Peyer's patch (tissue), 4 donors: ENCODE measurements at regions not wholly inside any gene's neighbourhood (a gene's known extent, or its start where the extent isn't known, plus 50 kb on each side); places are given as distances from the start of the nearest gene placed in this dataset.

ENCODE experiments used
- DNase-seq, 3 donors: peaks; one replicate each; pipeline ENCODE4 v3.0.0-alpha.2; 2017 to 2019
- H3K27ac ChIP-seq, 4 donors: fragments of 200-600 bp; sonication (generic); one replicate each; pipeline ENCODE4 v1.5.1; 2016 to 2019
- H3K27me3 ChIP-seq, 2 donors: fragments of 200-600 bp; sonication (generic); one replicate each; pipeline ENCODE4 v1.5.1; 2019
- H3K36me3 ChIP-seq, 3 donors: fragments of 200-600 bp; sonication (generic); one replicate each; pipeline ENCODE4 v1.5.1; 2016 to 2019
- H3K4me1 ChIP-seq, 4 donors: fragments of 200-600 bp; sonication (generic); one replicate each; pipeline ENCODE4 v1.5.1; 2016 to 2019
- H3K4me3 ChIP-seq, 4 donors: fragments of 200-600 bp; sonication (generic); 1 replicate in 3 of 4; 2 replicates in 1 of 4; pipeline ENCODE4 v1.5.1; 2016 to 2019; ENCODE audit warnings: mild to moderate bottlenecking in 1 of 4
- H3K9me3 ChIP-seq, 4 donors: fragments of 200-600 bp; sonication (generic); one replicate each; pipeline ENCODE4 v1.5.1; 2016 to 2019; ENCODE audit warnings: mild to moderate bottlenecking in 1 of 4
- CTCF ChIP-seq, 6 experiments: fragments of 450-650 bp in 4 of 6; fragments of 200-600 bp in 2 of 6; sonication (generic) in 1 of 6; IDR thresholded peaks; one replicate each; pipeline ENCODE4 v1.5.1; 2017 to 2019; ENCODE audit warnings: antibody characterized with exemption in 6 of 6, mild to moderate bottlenecking in 3 of 6, moderate library complexity in 1 of 6
- POLR2A ChIP-seq, 2 donors: fragments of 450-650 bp; IDR thresholded peaks; one replicate each; pipeline ENCODE4 v1.5.1; 2017; ENCODE audit warnings: antibody characterized with exemption in 2 of 2, mild to moderate bottlenecking in 2 of 2, moderate library complexity in 2 of 2

- Histone ChIP-seq H3K4me3 (no peak overlapping the region), H3K36me3 (no peaks in the 10 kb centered on the region), H3K4me1 (no peaks in the 10 kb centered on the region), H3K9me3 (peaks cover 0 to 4% (median 0%) of the 10 kb centered on the region in 4 donors), H3K27me3 (no peaks in the 10 kb centered on the region), H3K27ac (no peak overlapping the region)
- DNase-seq: no peak
- TF ChIP-seq POLR2A (IDR thresholded peaks at IDR 0.05): no peak
- TF ChIP-seq CTCF (IDR thresholded peaks at IDR 0.05): no peak
Measured at GRCh38 chr15:100803171-100803440, 76.5 kb upstream of the ALDH1A3 start.

GRCh38 chr15:100806157-100806556 is 73.5 kb upstream of the ALDH1A3 start:
- Histone ChIP-seq H3K4me1 (no peaks in the 10 kb centered on the region), H3K4me3 (no peak overlapping the region), H3K27ac (no peak overlapping the region), H3K27me3 (no peaks in the 10 kb centered on the region), H3K9me3 (peaks cover 0 to 4% (median 0%) of the 10 kb centered on the region in 4 donors), H3K36me3 (no peaks in the 10 kb centered on the region)
- DNase-seq: no peak
- TF ChIP-seq CTCF (IDR thresholded peaks at IDR 0.05) (no peak), POLR2A (IDR thresholded peaks at IDR 0.05) (no peak)

DNA sequence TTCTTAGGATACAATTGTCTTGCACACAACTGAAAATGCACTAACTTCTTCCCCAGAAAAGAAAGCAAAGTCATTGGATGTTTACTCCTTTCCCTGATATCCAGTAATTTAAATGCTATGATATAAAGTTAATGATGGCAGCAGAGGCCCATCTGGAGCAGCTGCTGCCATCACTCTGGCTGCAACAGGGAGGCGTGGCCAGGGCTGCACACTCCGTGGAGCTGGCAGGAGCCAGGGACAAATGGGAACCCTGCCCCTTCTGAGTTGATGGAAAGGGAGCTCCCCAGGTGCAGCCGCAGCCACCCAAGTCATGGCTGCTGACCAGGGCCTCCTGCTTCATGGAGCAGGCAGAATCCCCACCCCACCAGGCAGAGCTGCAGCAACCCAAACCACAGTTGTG is 72.6 kb upstream of the ALDH1A3 start:
- no peaks in the 10 kb centered on the region for H3K27me3 ChIP-seq
- TF ChIP-seq POLR2A (IDR thresholded peaks at IDR 0.05): no peak
- TF ChIP-seq CTCF (IDR thresholded peaks at IDR 0.05): no peak
- H3K27ac ChIP-seq: no peak overlapping the region
- no peaks in the 10 kb centered on the region for H3K4me1 ChIP-seq
- no peaks in the 10 kb centered on the region for H3K36me3 ChIP-seq
- H3K4me3 ChIP-seq: no peak overlapping the region
- no peak for DNase-seq
- H3K9me3 ChIP-seq: peaks cover 0 to 4% (median 0%) of the 10 kb centered on the region in 4 donors

DNA sequence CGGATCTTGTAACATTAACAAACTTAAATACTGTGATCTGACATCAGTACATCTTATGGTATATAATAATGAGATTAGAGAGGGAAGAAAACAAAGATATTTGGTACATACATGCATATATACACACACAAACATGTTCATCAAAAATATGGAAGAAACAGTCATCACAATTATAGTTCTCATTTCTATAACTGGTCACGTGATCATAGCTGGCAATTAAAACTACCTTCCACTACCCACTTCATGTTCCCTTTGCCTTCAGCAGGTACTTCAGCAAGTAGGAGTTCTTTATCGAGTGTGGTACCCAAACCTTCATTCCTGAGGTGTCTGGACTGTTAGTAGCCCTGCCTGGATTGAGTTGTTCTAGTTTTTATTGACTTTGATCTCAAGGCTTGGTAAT is 70.9 kb upstream of the ALDH1A3 start:
- H3K4me1 ChIP-seq: no peaks in the 10 kb centered on the region

DNA sequence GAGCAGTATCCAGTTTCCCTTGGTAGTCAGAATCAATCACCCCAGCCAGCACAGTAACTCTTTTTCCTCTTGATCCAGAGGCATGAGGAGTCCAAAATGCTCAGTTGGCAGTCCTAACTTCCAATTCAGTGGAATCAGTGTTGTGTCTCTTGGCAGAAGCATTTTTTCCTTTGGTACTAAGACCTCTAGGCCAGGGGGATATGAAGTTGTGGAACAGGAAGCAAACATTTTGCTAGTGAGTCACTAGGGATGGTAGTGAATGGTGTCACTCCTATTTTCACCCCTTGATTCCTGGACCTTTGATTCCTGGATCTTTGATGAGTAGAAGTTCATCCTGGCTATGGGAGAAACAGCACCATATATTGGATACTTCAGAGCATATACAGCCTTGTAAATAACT is 70.5 kb upstream of the ALDH1A3 start:
- Histone ChIP-seq H3K9me3 (peaks cover 0 to 4% (median 0%) of the 10 kb centered on the region in 4 donors), H3K4me1 (no peaks in the 10 kb centered on the region), H3K27ac (no peak overlapping the region), H3K27me3 (no peaks in the 10 kb centered on the region), H3K36me3 (no peaks in the 10 kb centered on the region), H3K4me3 (no peak overlapping the region)
- TF ChIP-seq POLR2A (IDR thresholded peaks at IDR 0.05) (no peak), CTCF (IDR thresholded peaks at IDR 0.05) (no peak)
- DNase-seq: no peak

More for the DNA sequence above, 70.9 kb upstream of the ALDH1A3 start:
- Histone ChIP-seq H3K9me3 (peaks cover 0 to 4% (median 0%) of the 10 kb centered on the region in 4 donors), H3K4me3 (no peak overlapping the region), H3K27ac (no peak overlapping the region), H3K27me3 (no peaks in the 10 kb centered on the region), H3K36me3 (no peaks in the 10 kb centered on the region)
- TF ChIP-seq POLR2A (IDR thresholded peaks at IDR 0.05): no peak
- DNase-seq: no peak

DNA sequence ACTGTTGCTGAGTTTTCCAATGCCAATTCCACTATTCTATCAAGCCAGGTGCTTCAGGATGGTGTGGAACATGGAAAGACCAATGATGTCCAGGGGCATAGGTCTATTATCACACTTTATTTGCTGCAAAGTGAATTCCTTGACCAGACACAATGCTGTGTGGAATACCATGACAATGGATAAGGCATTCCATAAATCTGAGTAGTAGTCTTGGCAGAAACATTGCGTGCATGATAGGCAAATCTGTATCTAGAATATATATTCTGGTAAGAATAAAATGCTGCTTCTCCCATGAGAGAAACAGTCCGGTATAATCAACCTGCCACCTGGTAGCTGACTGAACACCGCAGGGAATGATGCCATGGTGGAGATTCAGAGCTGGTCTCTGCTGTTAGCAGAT is 70.0 kb upstream of the ALDH1A3 start:
- H3K4me1 ChIP-seq: no peaks in the 10 kb centered on the region
- H3K27me3 ChIP-seq: no peaks in the 10 kb centered on the region
- peaks cover 0 to 4% (median 0%) of the 10 kb centered on the region in 4 donors for H3K9me3 ChIP-seq
- no peak overlapping the region for H3K4me3 ChIP-seq
- H3K27ac ChIP-seq: no peak overlapping the region
- no peak for DNase-seq
- TF ChIP-seq CTCF (IDR thresholded peaks at IDR 0.05): no peak
- no peak for TF ChIP-seq POLR2A (IDR thresholded peaks at IDR 0.05)
- H3K36me3 ChIP-seq: no peaks in the 10 kb centered on the region
